HEK293 (cell line): ENCODE measurements at regions not wholly inside any gene's neighbourhood (a gene's known extent, or its start where the extent isn't known, plus 50 kb on each side); places are given as distances from the start of the nearest gene placed in this dataset.

Source experiments
- CTCF ChIA-PET: fragments of 350-600 bp; formaldehyde crosslinking; extraction: SDS; loops from one replicate; lab custom pipeline; 2021; ENCODE audit warnings: antibody characterized with exemption; lab: Yijun Ruan, JAX
- POLR2A ChIA-PET: fragments of 300-600 bp; formaldehyde crosslinking; extraction: SDS; loops from one replicate; lab custom pipeline; 2020; ENCODE audit warnings: antibody characterized with exemption, inconsistent platforms; lab: Yijun Ruan, JAX
- H3K27ac ChIP-seq: fragments of 200-500 bp; sonication (Bioruptor generic); 2 replicates; pipeline ENCODE4 v1.5.1; 2014; ENCODE audit warnings: low read depth, low read length, control low read depth, inconsistent platforms; ENCODE audit errors: extremely low read depth
- H3K36me3 ChIP-seq, 2 experiments: fragments of 200-500 bp in 1 of 2; sonication (Bioruptor generic) in 1 of 2; 1 replicate in 1 of 2; 2 replicates in 1 of 2; pipeline ENCODE4 v1.5.1; 2014 to 2017; ENCODE audit warnings: inconsistent platforms in 2 of 2, low read length in 2 of 2; ENCODE audit not compliant: control insufficient read depth in 2 of 2, insufficient read depth in 1 of 2
- H3K4me1 ChIP-seq: fragments of 200-500 bp; sonication (Bioruptor generic); 2 replicates; pipeline ENCODE4 v1.5.1; 2014; ENCODE audit warnings: mild to moderate bottlenecking, low read length, inconsistent platforms; ENCODE audit not compliant: control insufficient read depth, insufficient read depth
- H3K4me3 ChIP-seq: 2 replicates; pipeline ENCODE4 v1.5.1; 2011; ENCODE audit warnings: low read depth, mild to moderate bottlenecking, control low read depth, low read length, moderate library complexity
- H3K9me3 ChIP-seq: fragments of 200-500 bp; sonication (Bioruptor generic); 2 replicates; pipeline ENCODE4 v1.5.1; 2014; ENCODE audit warnings: low read depth, low read length, inconsistent platforms; ENCODE audit not compliant: control insufficient read depth, insufficient read depth
- BCL6B ChIP-seq: fragments of 450-650 bp; formaldehyde crosslinking; IDR thresholded peaks from 2 replicates; pipeline ENCODE4 v1.5.1; 2017; ENCODE audit warnings: missing biosample characterization, missing genetic modification characterization
- ELK4 ChIP-seq: IDR thresholded peaks from 2 replicates; pipeline ENCODE4 v1.6.1; 2011; ENCODE audit warnings: mild to moderate bottlenecking, low read depth, low read length, borderline replicate concordance
- GLIS2 ChIP-seq: fragments of 450-650 bp; formaldehyde crosslinking; IDR thresholded peaks from 2 replicates; pipeline ENCODE4 v1.5.1; 2016; ENCODE audit warnings: missing biosample characterization, missing genetic modification characterization
- YY1 ChIP-seq: fragments of 450-650 bp; formaldehyde crosslinking; IDR thresholded peaks from 2 replicates; pipeline ENCODE4 v1.5.1; 2018; ENCODE audit warnings: missing biosample characterization, missing genetic modification characterization
- YY2 ChIP-seq: fragments of 450-650 bp; formaldehyde crosslinking; IDR thresholded peaks from 2 replicates; pipeline ENCODE4 v1.5.1; 2016; ENCODE audit warnings: missing biosample characterization, missing genetic modification characterization
- ZIC2 ChIP-seq: fragments of 450-650 bp; formaldehyde crosslinking; IDR thresholded peaks from 2 replicates; pipeline ENCODE4 v1.5.1; 2016; ENCODE audit warnings: missing biosample characterization, missing genetic modification characterization
- ZNF10 ChIP-seq: fragments of 450-650 bp; formaldehyde crosslinking; IDR thresholded peaks from 2 replicates; pipeline ENCODE4 v1.5.1; 2017; ENCODE audit warnings: missing biosample characterization, missing genetic modification characterization
- ZNF157 ChIP-seq: fragments of 450-650 bp; formaldehyde crosslinking; IDR thresholded peaks from 2 replicates; pipeline ENCODE4 v1.5.1; 2016; ENCODE audit warnings: missing biosample characterization, missing genetic modification characterization
- ZNF16 ChIP-seq: fragments of 450-650 bp; formaldehyde crosslinking; IDR thresholded peaks from 2 replicates; pipeline ENCODE4 v1.5.1; 2016; ENCODE audit warnings: low read depth, missing biosample characterization, missing genetic modification characterization
- ZNF266 ChIP-seq: fragments of 450-650 bp; formaldehyde crosslinking; IDR thresholded peaks from 2 replicates; pipeline ENCODE4 v1.5.1; 2016; ENCODE audit warnings: missing biosample characterization, missing genetic modification characterization, low read depth
- ZNF335 ChIP-seq: fragments of 450-650 bp; formaldehyde crosslinking; conservative IDR thresholded peaks from 2 replicates; pipeline ENCODE4 v1.5.1; 2016; ENCODE audit warnings: missing biosample characterization, missing genetic modification characterization
- ZNF37A ChIP-seq: fragments of 450-650 bp; IDR thresholded peaks from 2 replicates; pipeline ENCODE4 v1.5.1; 2018; ENCODE audit warnings: missing biosample characterization, missing genetic modification characterization
- ZNF423 ChIP-seq: fragments of 450-650 bp; formaldehyde crosslinking; IDR thresholded peaks from 2 replicates; pipeline ENCODE4 v1.5.1; 2016; ENCODE audit warnings: missing biosample characterization, missing genetic modification characterization
- ZNF513 ChIP-seq: fragments of 450-650 bp; IDR thresholded peaks from 2 replicates; pipeline ENCODE4 v1.5.1; 2018; ENCODE audit warnings: missing biosample characterization, missing genetic modification characterization
- ZNF549 ChIP-seq: fragments of 450-650 bp; IDR thresholded peaks from 2 replicates; pipeline ENCODE4 v1.5.1; 2018; ENCODE audit warnings: missing biosample characterization, missing genetic modification characterization, mild to moderate bottlenecking, inconsistent platforms, moderate library complexity
- ZNF776 ChIP-seq: fragments of 450-650 bp; formaldehyde crosslinking; IDR thresholded peaks from 2 replicates; pipeline ENCODE4 v1.5.0; 2017; ENCODE audit warnings: missing biosample characterization, missing genetic modification characterization, borderline replicate concordance
- ZSCAN23 ChIP-seq: fragments of 450-650 bp; formaldehyde crosslinking; IDR thresholded peaks from 2 replicates; pipeline ENCODE4 v1.5.1; 2016; ENCODE audit warnings: missing biosample characterization, missing genetic modification characterization

GRCh38 chr12:131380220-131380964, 330.5 kb upstream of the SFSWAP start:
- POLR2A ChIA-PET, result no interaction called here

GRCh38 chr12:131380965-131381705, 329.8 kb upstream of the SFSWAP start:
- Histone ChIP-seq H3K27ac (no peak overlapping the region), H3K9me3 (no peaks in the 10 kb centered on the region), H3K4me1 (no peaks in the 10 kb centered on the region), H3K36me3 (no peaks in the 10 kb centered on the region), H3K4me3 (no peak overlapping the region)
- CTCF ChIA-PET, result interaction anchor here (0.7 kb wide), 1 partner anchor 426 kb away, joined by 5 read pairs; no protein-coding TSS in a partner anchor
- no peak for TF ChIP-seq ZNF10 (tag by site-specific recombination)
- no peak for TF ChIP-seq ZNF335
- no peak for TF ChIP-seq ZNF157 (tag by site-specific recombination)
- no peak for TF ChIP-seq YY1
- TF ChIP-seq ZNF423 (tag by site-specific recombination), result no peak
- TF ChIP-seq ZIC2 (tag by site-specific recombination), result peak; percentile 72
- POLR2A ChIA-PET, result no interaction called here

More at GRCh38 chr12:131380220-131380964, 330.5 kb upstream of the SFSWAP start:
- no peak overlapping the region for H3K27ac ChIP-seq
- no peak overlapping the region for H3K4me3 ChIP-seq
- no peak for TF ChIP-seq BCL6B (tag by site-specific recombination)
- TF ChIP-seq ZNF37A (tag by site-specific recombination), result no peak
- no peak for TF ChIP-seq ZNF513 (tag by site-specific recombination)
- no peak for TF ChIP-seq ZNF776 (tag by site-specific recombination)
- no peak for TF ChIP-seq YY2 (tag by site-specific recombination)
- TF ChIP-seq ZNF16 (tag by site-specific recombination), result no peak
- TF ChIP-seq ZNF266 (tag by site-specific recombination), result no peak
- TF ChIP-seq GLIS2 (tag by site-specific recombination), result no peak
- no peak for TF ChIP-seq ELK4
- no peak for TF ChIP-seq ZNF549 (tag by site-specific recombination)
- no peak for TF ChIP-seq ZSCAN23 (tag by site-specific recombination)
- no peaks in the 10 kb centered on the region for H3K36me3 ChIP-seq
- H3K4me1 ChIP-seq, result no peaks in the 10 kb centered on the region
- no peaks in the 10 kb centered on the region for H3K9me3 ChIP-seq
- CTCF ChIA-PET, result no interaction called here
